ENCODE measurements at regions not wholly inside any gene's neighbourhood (a gene's known extent, or its start where the extent isn't known, plus 50 kb on each side); places are given as distances from the start of the nearest gene placed in this dataset.
A peak's percentile ranks its signal among the peaks of the same experiment; 100 is the strongest.

GRCh38 chr4:176436293-176436973, 116.7 kb downstream of the SPCS3 start:
- Histone ChIP-seq H3K4me3 (ENCODE audit: low read depth, low read length) (no peak overlapping the region), H3K27ac (peak overlapping the region; percentile 65), H3K36me3 (replicated peaks) (no peaks in the 10 kb centered on the region), H3K27me3 (replicated peaks) (no peaks in the 10 kb centered on the region)
- in situ Hi-C loops (cut with HindIII; ENCODE audit: low pct_ligation_motif_present, low sequenced_read_pairs): no loop called here
- DNase-seq: peak; percentile 76
- no peak for TF ChIP-seq CTCF (IDR thresholded peaks at IDR 0.05; ENCODE audit: low read depth, low read length, missing control alignments)

GRCh38 chr4:176437756-176438155, 118.0 kb downstream of the SPCS3 start:
- H3K36me3 ChIP-seq (replicated peaks): no peaks in the 10 kb centered on the region
- no peak for TF ChIP-seq CTCF (IDR thresholded peaks at IDR 0.05; ENCODE audit: low read depth, low read length, missing control alignments)
- DNase-seq: no peak
- H3K27ac ChIP-seq: no peak overlapping the region
- no peaks in the 10 kb centered on the region for H3K27me3 ChIP-seq (replicated peaks)
- in situ Hi-C loops (cut with HindIII; ENCODE audit: low pct_ligation_motif_present, low sequenced_read_pairs): no loop called here
- no peak overlapping the region for H3K4me3 ChIP-seq (ENCODE audit: low read depth, low read length)

- no peak for DNase-seq
- Histone ChIP-seq H3K27me3 (replicated peaks) (no peaks in the 10 kb centered on the region), H3K4me3 (ENCODE audit: low read depth, low read length) (no peak overlapping the region), H3K36me3 (replicated peaks) (no peaks in the 10 kb centered on the region), H3K27ac (no peak overlapping the region)
- in situ Hi-C loops (cut with HindIII; ENCODE audit: low pct_ligation_motif_present, low sequenced_read_pairs): no loop called here
- no peak for TF ChIP-seq CTCF (IDR thresholded peaks at IDR 0.05; ENCODE audit: low read depth, low read length, missing control alignments)
Observed at GRCh38 chr4:176438401-176438800, 118.6 kb downstream of the SPCS3 start.

- Histone ChIP-seq H3K36me3 (replicated peaks) (no peaks in the 10 kb centered on the region), H3K4me3 (ENCODE audit: low read depth, low read length) (no peak overlapping the region), H3K27ac (no peak overlapping the region), H3K27me3 (replicated peaks) (no peaks in the 10 kb centered on the region)
- in situ Hi-C loops (cut with HindIII; ENCODE audit: low pct_ligation_motif_present, low sequenced_read_pairs): no loop called here
- TF ChIP-seq CTCF (IDR thresholded peaks at IDR 0.05; ENCODE audit: low read depth, low read length, missing control alignments): no peak
- DNase-seq: no peak
Observed at GRCh38 chr4:176439611-176440010, 119.8 kb downstream of the SPCS3 start.

GRCh38 chr4:176440698-176441097, 120.9 kb downstream of the SPCS3 start:
- TF ChIP-seq CTCF (IDR thresholded peaks at IDR 0.05; ENCODE audit: low read depth, low read length, missing control alignments): no peak
- Histone ChIP-seq H3K36me3 (replicated peaks) (no peaks in the 10 kb centered on the region), H3K27ac (no peak overlapping the region), H3K4me3 (ENCODE audit: low read depth, low read length) (no peak overlapping the region), H3K27me3 (replicated peaks) (no peaks in the 10 kb centered on the region)
- no peak for DNase-seq
- in situ Hi-C loops (cut with HindIII; ENCODE audit: low pct_ligation_motif_present, low sequenced_read_pairs): no loop called here

GRCh38 chr4:176441594-176441993, 121.8 kb downstream of the SPCS3 start:
- no peak overlapping the region for H3K27ac ChIP-seq
- H3K4me3 ChIP-seq (ENCODE audit: low read depth, low read length): no peak overlapping the region
- no peaks in the 10 kb centered on the region for H3K27me3 ChIP-seq (replicated peaks)
- DNase-seq: no peak
- H3K36me3 ChIP-seq (replicated peaks): no peaks in the 10 kb centered on the region
- no peak for TF ChIP-seq CTCF (IDR thresholded peaks at IDR 0.05; ENCODE audit: low read depth, low read length, missing control alignments)
- in situ Hi-C loops (cut with HindIII; ENCODE audit: low pct_ligation_motif_present, low sequenced_read_pairs): no loop called here

Data from brain microvascular endothelial cell (primary cell).